ENCODE measurements at regions not wholly inside any gene's neighbourhood (a gene's known extent, or its start where the extent isn't known, plus 50 kb on each side); places are given as distances from the start of the nearest gene placed in this dataset.

GRCh38 chr2:42848265-42848664, 55.9 kb upstream of the HAAO start:
- FAIRE-seq (no peak), DNase-seq (ENCODE audit: low spot score) (no peak)

- FAIRE-seq (no peak), DNase-seq (ENCODE audit: low spot score) (no peak)
These were observed 55.3 kb upstream of the HAAO start for GRCh38 chr2:42847596-42848151.

GRCh38 chr2:42846932-42847595, 54.7 kb upstream of the HAAO start:
- DNase-seq (ENCODE audit: low spot score) (no peak), FAIRE-seq (no peak)

- DNase-seq (ENCODE audit: low spot score): no peak
- FAIRE-seq: no peak
These were observed 53.6 kb upstream of the HAAO start for GRCh38 chr2:42846026-42846425.

- FAIRE-seq (no peak), DNase-seq (ENCODE audit: low spot score) (no peak)
These were observed 52.8 kb upstream of the HAAO start for GRCh38 chr2:42844901-42845821.

GRCh38 chr2:42844366-42844765, 52.0 kb upstream of the HAAO start:
- FAIRE-seq (no peak), DNase-seq (ENCODE audit: low spot score) (no peak)

GRCh38 chr2:42843611-42844010, 51.2 kb upstream of the HAAO start:
- DNase-seq (ENCODE audit: low spot score) (no peak), FAIRE-seq (no peak)

- FAIRE-seq (peak; percentile 89), DNase-seq (ENCODE audit: low spot score) (no peak)
These were observed 50.7 kb upstream of the HAAO start for GRCh38 chr2:42843131-42843530.

GRCh38 chr2:42842466-42842865, 50.1 kb upstream of the HAAO start:
- DNase-seq (ENCODE audit: low spot score) (no peak), FAIRE-seq (no peak)

All from urothelium cell line (cell line).